ENCODE measurements at regions not wholly inside any gene's neighbourhood (a gene's known extent, or its start where the extent isn't known, plus 50 kb on each side); places are given as distances from the start of the nearest gene placed in this dataset.
"Not testable (repeated sequence)": the region's sequence is repeated elsewhere in the genome, so short reads cannot be mapped to it uniquely, and the experiment has no call there.

- Histone ChIP-seq H3K4me1 (no peaks in the 10 kb centered on the region), H4K20me1 (no peaks in the 10 kb centered on the region), H3K4me2 (no peak overlapping the region), H3K27ac (no peak overlapping the region), H3K36me3 (no peaks in the 10 kb centered on the region), H3K9ac (no peak overlapping the region), H3K9me3 (peaks cover 4% of the 10 kb centered on the region; the same call in 1 of the 2 replicates), H3K4me3 (no peak overlapping the region), H3K27me3 (peaks cover 7% of the 10 kb centered on the region; the same call in 1 of the 2 replicates)
- no peak for TF ChIP-seq Cebpa-rat (IDR thresholded peaks at IDR 0.05)
Measured at GRCh38 chrX:75673468-75673867, 111.6 kb downstream of the MAGEE2 start.

GRCh38 chrX:75655627-75656026 lies 129.4 kb downstream of the MAGEE2 start:
- no peak for TF ChIP-seq Cebpa-rat (IDR thresholded peaks at IDR 0.05)
- Histone ChIP-seq H3K9me3 (peaks cover 19% of the 10 kb centered on the region), H3K4me2 (no peak overlapping the region)

GRCh38 chrX:75649829-75650228 lies 127.0 kb upstream of the ZDHHC15 start:
- Histone ChIP-seq H3K9ac (no peak overlapping the region), H3K27ac (no peak overlapping the region), H3K4me2 (no peak overlapping the region), H3K36me3 (no peaks in the 10 kb centered on the region), H3K9me3 (peaks cover 51% of the 10 kb centered on the region), H3K4me3 (no peak overlapping the region), H4K20me1 (no peaks in the 10 kb centered on the region), H3K27me3 (0 out of 2 replicates have a peak, but pooled peaks cover 6% of the 10 kb centered on the region), H3K4me1 (no peaks in the 10 kb centered on the region)
- TF ChIP-seq Cebpa-rat (IDR thresholded peaks at IDR 0.05): no peak

More at GRCh38 chrX:75655627-75656026, 129.4 kb downstream of the MAGEE2 start:
- Histone ChIP-seq H3K36me3 (no peaks in the 10 kb centered on the region), H3K9ac (no peak overlapping the region), H3K4me3 (no peak overlapping the region), H3K4me1 (no peaks in the 10 kb centered on the region), H4K20me1 (no peaks in the 10 kb centered on the region), H3K27me3 (0 out of 2 replicates have a peak, but pooled peaks cover 7% of the 10 kb centered on the region), H3K27ac (no peak overlapping the region)

- no peak overlapping the region for H3K9ac ChIP-seq
Measured at GRCh38 chrX:75648803-75649588, 126.2 kb upstream of the ZDHHC15 start.

GRCh38 chrX:75642811-75643361 lies 120.0 kb upstream of the ZDHHC15 start:
- Histone ChIP-seq H3K4me1 (no peaks in the 10 kb centered on the region), H3K27ac (no peak overlapping the region), H3K9ac (no peak overlapping the region), H3K4me2 (no peak overlapping the region), H3K4me3 (no peak overlapping the region), H4K20me1 (no peaks in the 10 kb centered on the region), H3K9me3 (peaks cover 38% of the 10 kb centered on the region), H3K36me3 (no peaks in the 10 kb centered on the region), H3K27me3 (peaks cover 24% of the 10 kb centered on the region)
- TF ChIP-seq Cebpa-rat (IDR thresholded peaks at IDR 0.05): no peak

More at GRCh38 chrX:75648803-75649588, 126.2 kb upstream of the ZDHHC15 start:
- H3K27me3 ChIP-seq: 0 out of 2 replicates have a peak, but pooled peaks cover 3% of the 10 kb centered on the region
- TF ChIP-seq Cebpa-rat (IDR thresholded peaks at IDR 0.05): no peak
- H3K4me3 ChIP-seq: no peak overlapping the region
- no peak overlapping the region for H3K27ac ChIP-seq
- no peaks in the 10 kb centered on the region for H3K36me3 ChIP-seq
- H3K4me2 ChIP-seq: no peak overlapping the region
- no peaks in the 10 kb centered on the region for H3K4me1 ChIP-seq
- no peaks in the 10 kb centered on the region for H4K20me1 ChIP-seq
- peaks cover 59% of the 10 kb centered on the region for H3K9me3 ChIP-seq

GRCh38 chrX:75638332-75638731 lies 115.5 kb upstream of the ZDHHC15 start:
- H3K4me3 ChIP-seq: no peak overlapping the region
- no peak overlapping the region for H3K4me2 ChIP-seq
- no peaks in the 10 kb centered on the region for H4K20me1 ChIP-seq
- TF ChIP-seq Cebpa-rat (IDR thresholded peaks at IDR 0.05): no peak
- peaks cover 62% of the 10 kb centered on the region for H3K27me3 ChIP-seq
- no peak overlapping the region for H3K9ac ChIP-seq
- no peaks in the 10 kb centered on the region for H3K36me3 ChIP-seq
- H3K9me3 ChIP-seq: peaks cover 21% of the 10 kb centered on the region
- no peak overlapping the region for H3K27ac ChIP-seq
- no peaks in the 10 kb centered on the region for H3K4me1 ChIP-seq

- Histone ChIP-seq H3K4me1 (no peaks in the 10 kb centered on the region), H3K27me3 (peaks cover 25% of the 10 kb centered on the region)
- TF ChIP-seq Cebpa-rat (IDR thresholded peaks at IDR 0.05): no peak
Measured at GRCh38 chrX:75625232-75625631, 102.4 kb upstream of the ZDHHC15 start.

GRCh38 chrX:75623535-75623934 lies 100.7 kb upstream of the ZDHHC15 start:
- H3K4me1 ChIP-seq: no peaks in the 10 kb centered on the region
- H4K20me1 ChIP-seq: no peaks in the 10 kb centered on the region
- no peaks in the 10 kb centered on the region for H3K36me3 ChIP-seq
- no peak overlapping the region for H3K27ac ChIP-seq
- peaks cover 21% of the 10 kb centered on the region for H3K27me3 ChIP-seq
- no peak overlapping the region for H3K9ac ChIP-seq
- no peak overlapping the region for H3K4me3 ChIP-seq
- no peak overlapping the region for H3K4me2 ChIP-seq
- TF ChIP-seq Cebpa-rat (IDR thresholded peaks at IDR 0.05): no peak
- H3K9me3 ChIP-seq: no peaks in the 10 kb centered on the region

More at GRCh38 chrX:75625232-75625631, 102.4 kb upstream of the ZDHHC15 start:
- Histone ChIP-seq H3K36me3 (no peaks in the 10 kb centered on the region), H3K9ac (no peak overlapping the region), H3K27ac (no peak overlapping the region), H3K4me2 (no peak overlapping the region), H3K4me3 (no peak overlapping the region), H3K9me3 (no peaks in the 10 kb centered on the region), H4K20me1 (no peaks in the 10 kb centered on the region)

GRCh38 chrX:75609406-75609805 lies 86.6 kb upstream of the ZDHHC15 start:
- Histone ChIP-seq H3K27ac (no peak overlapping the region), H3K4me1 (no peaks in the 10 kb centered on the region), H3K4me3 (no peak overlapping the region), H3K36me3 (no peaks in the 10 kb centered on the region), H3K9me3 (peaks cover 7% of the 10 kb centered on the region), H3K27me3 (peaks cover 22% of the 10 kb centered on the region), H4K20me1 (no peaks in the 10 kb centered on the region), H3K9ac (no peak overlapping the region), H3K4me2 (no peak overlapping the region)
- TF ChIP-seq Cebpa-rat (IDR thresholded peaks at IDR 0.05): no peak

GRCh38 chrX:75603833-75604232 lies 81.0 kb upstream of the ZDHHC15 start:
- H3K36me3 ChIP-seq: no peaks in the 10 kb centered on the region
- no peak overlapping the region for H3K9ac ChIP-seq
- no peak for TF ChIP-seq Cebpa-rat (IDR thresholded peaks at IDR 0.05)
- H3K4me3 ChIP-seq: no peak overlapping the region
- no peaks in the 10 kb centered on the region for H4K20me1 ChIP-seq
- H3K4me1 ChIP-seq: no peaks in the 10 kb centered on the region
- peaks cover 11% of the 10 kb centered on the region; the same call in 1 of the 2 replicates for H3K27me3 ChIP-seq
- no peak overlapping the region for H3K27ac ChIP-seq
- H3K4me2 ChIP-seq: no peak overlapping the region
- H3K9me3 ChIP-seq: peaks cover 12% of the 10 kb centered on the region; the same call in 1 of the 2 replicates

GRCh38 chrX:75602022-75602421 lies 79.2 kb upstream of the ZDHHC15 start:
- not testable (repeated sequence) for H3K27me3 ChIP-seq, H3K27ac ChIP-seq, H4K20me1 ChIP-seq, H3K36me3 ChIP-seq, H3K4me1 ChIP-seq, H3K4me2 ChIP-seq, H3K9ac ChIP-seq, H3K4me3 ChIP-seq
- peaks cover 12% of the 10 kb centered on the region; the same call in 1 of the 2 replicates for H3K9me3 ChIP-seq

Measured in BLaER1 (cell line).